GM12878 (cell line): ENCODE measurements at regions not wholly inside any gene's neighbourhood (a gene's known extent, or its start where the extent isn't known, plus 50 kb on each side); places are given as distances from the start of the nearest gene placed in this dataset.

ENCODE experiments used
- ATAC-seq: fragments of 200-7000 bp; cut with Tn5 transposase; 3 replicates; pipeline ENCODE4 v1.9.1; 2020; ENCODE audit warnings: mild to moderate bottlenecking, moderate library complexity
- BruUV-seq: library from RNA; stranded (reverse); fragments of 400-500 nt; replicated peaks from 2 replicates; lab custom pipeline; 2021; lab: Mats Ljungman, UMichigan
- CTCF ChIA-PET: fragments of 300-600 bp; sonication (Branson Sonifier 250); formaldehyde crosslinking; extraction: SDS; loops from one replicate; lab custom pipeline; 2021; ENCODE audit warnings: inconsistent platforms; lab: Yijun Ruan, JAX
- POLR2A ChIA-PET: fragments of 350-600 bp; formaldehyde crosslinking; extraction: SDS; loops from one replicate; lab custom pipeline; 2021; ENCODE audit warnings: inconsistent platforms; lab: Charles Lee
- RAD21 ChIA-PET: fragments of 300-600 bp; sonication (Branson Sonifier 250); formaldehyde crosslinking; loops from one replicate; lab custom pipeline; 2023; ENCODE audit warnings: antibody characterized with exemption; ENCODE audit not compliant: unreplicated experiment; lab: Charles Lee
- SMC1A ChIA-PET: fragments of 300-600 bp; sonication (Branson Sonifier 250); formaldehyde crosslinking; loops from one replicate; lab custom pipeline; 2023; ENCODE audit not compliant: unreplicated experiment, uncharacterized antibody; lab: Charles Lee
- DNase-seq: peaks from one replicate; pipeline ENCODE4 v3.0.0-alpha.2; 2011; ENCODE audit warnings: low read depth, low spot score
- FAIRE-seq: peaks from 3 replicates; lab custom pipeline; 2011; peaks lifted over from hg19 to GRCh38; lab: Jason Lieb, UNC
- H2AFZ ChIP-seq: 2 replicates; pipeline ENCODE4 v1.6.0; 2011; ENCODE audit warnings: low read depth, low read length, control low read depth; ENCODE audit not compliant: control insufficient read depth
- H3K27ac ChIP-seq: 2 replicates; pipeline ENCODE4 v1.5.1; 2011; ENCODE audit warnings: control low read depth; ENCODE audit not compliant: control insufficient read depth, insufficient read depth
- H3K27me3 ChIP-seq, 2 experiments: replicated peaks in 1 of 2; 2 replicates each; pipeline versions ENCODE4 v1.6.0 to v1.6.1; 2011; ENCODE audit warnings: low read length in 1 of 2; ENCODE audit not compliant: control insufficient read depth in 2 of 2, insufficient read depth in 2 of 2
- H3K36me3 ChIP-seq, 2 experiments: 2 replicates each; pipeline ENCODE4 v1.5.1; 2011; ENCODE audit warnings: low read length in 1 of 2; ENCODE audit not compliant: control insufficient read depth in 2 of 2, insufficient read depth in 2 of 2
- H3K4me1 ChIP-seq: 2 replicates; pipeline ENCODE4 v1.6.1; 2011; ENCODE audit warnings: mild to moderate bottlenecking, low read length, moderate library complexity, mixed read lengths; ENCODE audit not compliant: control insufficient read depth, insufficient read depth
- H3K4me2 ChIP-seq: 2 replicates; pipeline ENCODE4 v1.6.0; 2011; ENCODE audit warnings: control low read depth; ENCODE audit not compliant: control insufficient read depth, insufficient read depth
- H3K4me3 ChIP-seq: fragments of 200-600 bp; sonication (generic); 2 replicates; pipeline ENCODE4 v1.5.1; 2016
- H3K79me2 ChIP-seq: 2 replicates; pipeline ENCODE4 v1.6.0; 2011; ENCODE audit warnings: low read length; ENCODE audit not compliant: control insufficient read depth, insufficient read depth
- H3K9ac ChIP-seq: 2 replicates; pipeline ENCODE4 v1.8.0; 2011; ENCODE audit warnings: low read length, control low read depth, mixed read lengths; ENCODE audit not compliant: control insufficient read depth, insufficient read depth
- H3K9me3 ChIP-seq: replicated peaks from 3 replicates; pipeline ENCODE4 v1.5.1; 2011; ENCODE audit warnings: mild to moderate bottlenecking, low read length; ENCODE audit not compliant: control insufficient read depth, insufficient read depth
- H4K20me1 ChIP-seq: 2 replicates; pipeline ENCODE4 v1.6.0; 2011; ENCODE audit not compliant: control insufficient read depth, insufficient read depth
- CBFB ChIP-seq: IDR thresholded peaks from 2 replicates; pipeline ENCODE4 v1.6.1; 2016; ENCODE audit warnings: antibody characterized with exemption, low read depth
- ESRRA ChIP-seq: IDR thresholded peaks from 2 replicates; pipeline ENCODE4 v1.6.1; 2012; ENCODE audit warnings: mild to moderate bottlenecking, low read length, improper control_type of control experiment
- LARP7 ChIP-seq: fragments of 450-650 bp; IDR thresholded peaks from 2 replicates; pipeline ENCODE4 v1.6.1; 2017; ENCODE audit warnings: mild to moderate bottlenecking
- MXI1 ChIP-seq: fragments of 150-350 bp; IDR thresholded peaks from 2 replicates; pipeline ENCODE4 v1.6.1; 2011; ENCODE audit warnings: low read depth, mild to moderate bottlenecking, inconsistent platforms, low read length, improper control_type of control experiment
- MYC ChIP-seq: IDR thresholded peaks from 2 replicates; pipeline ENCODE4 v1.6.1; 2011; ENCODE audit warnings: mild to moderate bottlenecking, low read length, moderate library complexity, inconsistent platforms; ENCODE audit not compliant: insufficient read depth, insufficient replicate concordance, insufficient read length, severe bottlenecking
- NFIC ChIP-seq: IDR thresholded peaks from 2 replicates; pipeline ENCODE4 v1.6.1; 2012; ENCODE audit warnings: low read depth, mild to moderate bottlenecking, inconsistent platforms, low read length, moderate library complexity
- STAT1 ChIP-seq: fragments of 450-650 bp; conservative IDR thresholded peaks from 2 replicates; pipeline ENCODE4 v1.6.1; 2014; ENCODE audit warnings: antibody characterized with exemption, mild to moderate bottlenecking
- TBL1XR1 ChIP-seq: IDR thresholded peaks from 2 replicates; pipeline ENCODE4 v1.6.1; 2012; ENCODE audit warnings: low read depth, low read length, improper control_type of control experiment
- WRNIP1 ChIP-seq: IDR thresholded peaks from 2 replicates; pipeline ENCODE4 v1.6.1; 2011; ENCODE audit warnings: low read depth, low read length, improper control_type of control experiment, borderline replicate concordance
- WGBS: methylation state at CpG from one replicate; pipeline ENCODE4 v1.1.6; 2016; ENCODE audit warnings: low lambda C conversion rate; ENCODE audit not compliant: insufficient replicate concordance, insufficient coverage; ENCODE audit errors: missing lambda C conversion rate; 5-methylcytosine and 5-hydroxymethylcytosine counted together
- in situ Hi-C: fragments of 300-500 bp; cut with MboI; formaldehyde crosslinking; loops from 9 replicates; pipeline ENCODE4 v1.14.3; 2018; ENCODE audit warnings: mixed read lengths
- intact Hi-C: fragments of 100-400 bp; cut with micrococcal nuclease; formaldehyde crosslinking; loops from one replicate; pipeline ENCODE4 v1.14.2; 2022; ENCODE audit not compliant: unreplicated experiment
- TF ChIP-seq, protein P1 (sequence below): fragments of 450-650 bp; IDR thresholded peaks from 2 replicates; pipeline ENCODE4 v1.6.1; 2017; ENCODE audit warnings: mild to moderate bottlenecking, low read depth, inconsistent platforms; ENCODE audit not compliant: poor library complexity, severe bottlenecking
- TF ChIP-seq, protein P2 (sequence below), 3 experiments: IDR thresholded peaks in 2 of 3; conservative IDR thresholded peaks in 1 of 3; 2 replicates each; pipeline ENCODE4 v1.5.1; 2011; ENCODE audit warnings: low read depth in 3 of 3, low read length in 3 of 3, mild to moderate bottlenecking in 3 of 3, control low read depth in 2 of 3, moderate library complexity in 2 of 3, inconsistent platforms in 1 of 3, mixed read lengths in 1 of 3; ENCODE audit not compliant: control insufficient read depth in 2 of 3, insufficient read depth in 1 of 3; ENCODE audit errors: extremely low read depth in 1 of 3
- TF ChIP-seq, protein P3 (sequence below): fragments of 450-650 bp; IDR thresholded peaks from 2 replicates; pipeline ENCODE4 v1.6.1; 2017; ENCODE audit warnings: antibody characterized with exemption, mild to moderate bottlenecking, moderate library complexity

DNA sequence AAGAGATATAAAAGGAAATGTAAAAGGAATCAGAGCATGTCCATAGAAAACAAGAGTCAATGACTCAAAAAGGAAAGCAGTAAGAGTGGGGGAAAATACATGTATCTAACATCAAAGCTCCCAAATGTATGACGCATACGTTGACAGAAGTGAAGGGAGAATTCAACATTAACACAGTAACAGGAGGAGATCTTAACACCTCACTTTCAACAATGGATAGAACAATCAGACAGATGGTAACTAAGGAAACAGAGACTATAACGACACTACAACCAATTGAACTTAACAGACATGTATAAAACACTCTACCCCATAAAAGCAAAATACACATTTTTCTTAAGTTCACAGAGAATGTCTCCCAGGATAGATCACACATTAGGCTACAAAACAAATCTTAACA is 774.8 kb upstream of the ARGLU1 start (continued):
- TF ChIP-seq TBL1XR1: no peak
- TF ChIP-seq, protein P1, sequence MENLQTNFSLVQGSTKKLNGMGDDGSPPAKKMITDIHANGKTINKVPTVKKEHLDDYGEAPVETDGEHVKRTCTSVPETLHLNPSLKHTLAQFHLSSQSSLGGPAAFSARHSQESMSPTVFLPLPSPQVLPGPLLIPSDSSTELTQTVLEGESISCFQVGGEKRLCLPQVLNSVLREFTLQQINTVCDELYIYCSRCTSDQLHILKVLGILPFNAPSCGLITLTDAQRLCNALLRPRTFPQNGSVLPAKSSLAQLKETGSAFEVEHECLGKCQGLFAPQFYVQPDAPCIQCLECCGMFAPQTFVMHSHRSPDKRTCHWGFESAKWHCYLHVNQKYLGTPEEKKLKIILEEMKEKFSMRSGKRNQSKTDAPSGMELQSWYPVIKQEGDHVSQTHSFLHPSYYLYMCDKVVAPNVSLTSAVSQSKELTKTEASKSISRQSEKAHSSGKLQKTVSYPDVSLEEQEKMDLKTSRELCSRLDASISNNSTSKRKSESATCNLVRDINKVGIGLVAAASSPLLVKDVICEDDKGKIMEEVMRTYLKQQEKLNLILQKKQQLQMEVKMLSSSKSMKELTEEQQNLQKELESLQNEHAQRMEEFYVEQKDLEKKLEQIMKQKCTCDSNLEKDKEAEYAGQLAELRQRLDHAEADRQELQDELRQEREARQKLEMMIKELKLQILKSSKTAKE: no peak
- TF ChIP-seq CBFB: no peak

DNA sequence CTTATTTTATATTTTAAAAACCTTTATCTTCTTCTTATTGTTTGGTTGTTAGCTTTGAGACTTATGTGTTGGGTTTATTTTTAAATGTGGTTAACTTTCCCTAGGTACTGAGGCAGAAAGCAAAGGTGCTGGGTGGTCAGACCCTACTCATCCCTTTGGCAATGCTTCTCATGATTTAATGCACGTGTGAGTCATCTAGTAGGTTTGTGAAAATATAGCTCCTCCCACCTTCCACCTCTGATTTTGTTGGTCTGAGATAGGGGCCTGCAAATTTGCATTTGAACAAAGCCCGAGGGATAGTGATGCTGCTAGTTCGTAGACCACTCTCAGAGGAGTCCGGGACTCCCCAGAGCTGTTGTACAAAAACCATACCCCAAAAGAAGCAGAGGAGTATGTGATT is 771.3 kb upstream of the ARGLU1 start:
- H3K79me2 ChIP-seq: no peaks in the 10 kb centered on the region
- in situ Hi-C loops (no loop called here), intact Hi-C loops (no loop called here)
- BruUV-seq: no TSS peak
- POLR2A ChIA-PET: no interaction called here
- CTCF ChIA-PET: no interaction called here
- no peaks in the 10 kb centered on the region for H3K4me1 ChIP-seq
- RAD21 ChIA-PET: no interaction called here
- no peaks in the 10 kb centered on the region for H3K36me3 ChIP-seq
- H2AFZ ChIP-seq: no peak overlapping the region
- SMC1A ChIA-PET: no interaction called here
- no peak overlapping the region for H3K4me2 ChIP-seq
- H3K9ac ChIP-seq: no peak overlapping the region
- H3K4me3 ChIP-seq: no peak overlapping the region
- FAIRE-seq: no peak
- TF ChIP-seq LARP7: no peak
- TF ChIP-seq, protein P2, sequence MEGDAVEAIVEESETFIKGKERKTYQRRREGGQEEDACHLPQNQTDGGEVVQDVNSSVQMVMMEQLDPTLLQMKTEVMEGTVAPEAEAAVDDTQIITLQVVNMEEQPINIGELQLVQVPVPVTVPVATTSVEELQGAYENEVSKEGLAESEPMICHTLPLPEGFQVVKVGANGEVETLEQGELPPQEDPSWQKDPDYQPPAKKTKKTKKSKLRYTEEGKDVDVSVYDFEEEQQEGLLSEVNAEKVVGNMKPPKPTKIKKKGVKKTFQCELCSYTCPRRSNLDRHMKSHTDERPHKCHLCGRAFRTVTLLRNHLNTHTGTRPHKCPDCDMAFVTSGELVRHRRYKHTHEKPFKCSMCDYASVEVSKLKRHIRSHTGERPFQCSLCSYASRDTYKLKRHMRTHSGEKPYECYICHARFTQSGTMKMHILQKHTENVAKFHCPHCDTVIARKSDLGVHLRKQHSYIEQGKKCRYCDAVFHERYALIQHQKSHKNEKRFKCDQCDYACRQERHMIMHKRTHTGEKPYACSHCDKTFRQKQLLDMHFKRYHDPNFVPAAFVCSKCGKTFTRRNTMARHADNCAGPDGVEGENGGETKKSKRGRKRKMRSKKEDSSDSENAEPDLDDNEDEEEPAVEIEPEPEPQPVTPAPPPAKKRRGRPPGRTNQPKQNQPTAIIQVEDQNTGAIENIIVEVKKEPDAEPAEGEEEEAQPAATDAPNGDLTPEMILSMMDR (IDR thresholded peaks at IDR 0.05 in 2 of 3, conservative IDR thresholded peaks at IDR 0.05 in 1 of 3; ENCODE audit: control insufficient read depth in 2 of 3, extremely low read depth in 1 of 3, insufficient read depth in 1 of 3, low read depth in 3 of 3, low read length in 3 of 3): no peak
- TF ChIP-seq MYC: no peak
- no peak for TF ChIP-seq WRNIP1
- TF ChIP-seq, protein P3, sequence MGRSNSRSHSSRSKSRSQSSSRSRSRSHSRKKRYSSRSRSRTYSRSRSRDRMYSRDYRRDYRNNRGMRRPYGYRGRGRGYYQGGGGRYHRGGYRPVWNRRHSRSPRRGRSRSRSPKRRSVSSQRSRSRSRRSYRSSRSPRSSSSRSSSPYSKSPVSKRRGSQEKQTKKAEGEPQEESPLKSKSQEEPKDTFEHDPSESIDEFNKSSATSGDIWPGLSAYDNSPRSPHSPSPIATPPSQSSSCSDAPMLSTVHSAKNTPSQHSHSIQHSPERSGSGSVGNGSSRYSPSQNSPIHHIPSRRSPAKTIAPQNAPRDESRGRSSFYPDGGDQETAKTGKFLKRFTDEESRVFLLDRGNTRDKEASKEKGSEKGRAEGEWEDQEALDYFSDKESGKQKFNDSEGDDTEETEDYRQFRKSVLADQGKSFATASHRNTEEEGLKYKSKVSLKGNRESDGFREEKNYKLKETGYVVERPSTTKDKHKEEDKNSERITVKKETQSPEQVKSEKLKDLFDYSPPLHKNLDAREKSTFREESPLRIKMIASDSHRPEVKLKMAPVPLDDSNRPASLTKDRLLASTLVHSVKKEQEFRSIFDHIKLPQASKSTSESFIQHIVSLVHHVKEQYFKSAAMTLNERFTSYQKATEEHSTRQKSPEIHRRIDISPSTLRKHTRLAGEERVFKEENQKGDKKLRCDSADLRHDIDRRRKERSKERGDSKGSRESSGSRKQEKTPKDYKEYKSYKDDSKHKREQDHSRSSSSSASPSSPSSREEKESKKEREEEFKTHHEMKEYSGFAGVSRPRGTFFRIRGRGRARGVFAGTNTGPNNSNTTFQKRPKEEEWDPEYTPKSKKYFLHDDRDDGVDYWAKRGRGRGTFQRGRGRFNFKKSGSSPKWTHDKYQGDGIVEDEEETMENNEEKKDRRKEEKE: no peak
- no peak for TF ChIP-seq TBL1XR1
- no peak for TF ChIP-seq MXI1
- no peak for TF ChIP-seq STAT1
- no peak for TF ChIP-seq NFIC
- TF ChIP-seq ESRRA: no peak
- TF ChIP-seq, all 136 proteins: peak for 0
- no peaks in the 10 kb centered on the region for H3K27me3 ChIP-seq
- H3K27ac ChIP-seq: no peak overlapping the region
- WGBS: 12% methylated on average over 4 of the region's 4 CpGs
- H4K20me1 ChIP-seq: no peaks in the 10 kb centered on the region
- DNase-seq (no peak), ATAC-seq (no peak)
- no peaks in the 10 kb centered on the region for H3K9me3 ChIP-seq
